Skin of body (tissue), 1 donor: ENCODE measurements at regions not wholly inside any gene's neighbourhood (a gene's known extent, or its start where the extent isn't known, plus 50 kb on each side); places are given as distances from the start of the nearest gene placed in this dataset.

Experiments
- DNase-seq: peaks from one replicate; lab custom pipeline; 2025; lab: John Stamatoyannopoulos, UW

DNA sequence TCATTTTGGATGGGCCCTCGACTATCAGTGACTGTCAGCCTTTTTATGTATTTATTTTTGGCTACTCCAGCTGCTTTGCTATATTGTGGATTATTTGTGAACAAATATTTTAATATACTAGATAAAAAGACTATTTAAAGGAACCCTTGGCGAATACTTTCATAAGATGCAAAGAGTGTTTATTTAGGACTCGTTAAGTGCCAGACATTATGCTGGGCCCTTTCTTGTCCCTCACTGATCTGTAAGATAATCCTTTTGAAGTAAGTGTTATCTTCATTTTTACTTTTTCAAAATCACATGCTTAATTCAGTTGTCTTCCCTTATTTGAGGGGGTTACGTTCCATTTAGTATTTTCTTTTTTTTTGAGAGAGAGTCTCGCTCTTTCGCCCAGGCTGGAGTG is 376.8 kb upstream of the C2CD4B start:
- DNase-seq: no peak

GRCh38 chr15:62544446-62544845 is 379.4 kb upstream of the C2CD4B start:
- DNase-seq: no peak

GRCh38 chr15:62545467-62546227 is 380.6 kb upstream of the C2CD4B start:
- DNase-seq: peak; percentile 75

- peak; percentile 12 for DNase-seq
Observed at GRCh38 chr15:62546628-62547027, 381.5 kb upstream of the C2CD4B start.

GRCh38 chr15:62547584-62547983 is 382.5 kb upstream of the C2CD4B start:
- no peak for DNase-seq

DNA sequence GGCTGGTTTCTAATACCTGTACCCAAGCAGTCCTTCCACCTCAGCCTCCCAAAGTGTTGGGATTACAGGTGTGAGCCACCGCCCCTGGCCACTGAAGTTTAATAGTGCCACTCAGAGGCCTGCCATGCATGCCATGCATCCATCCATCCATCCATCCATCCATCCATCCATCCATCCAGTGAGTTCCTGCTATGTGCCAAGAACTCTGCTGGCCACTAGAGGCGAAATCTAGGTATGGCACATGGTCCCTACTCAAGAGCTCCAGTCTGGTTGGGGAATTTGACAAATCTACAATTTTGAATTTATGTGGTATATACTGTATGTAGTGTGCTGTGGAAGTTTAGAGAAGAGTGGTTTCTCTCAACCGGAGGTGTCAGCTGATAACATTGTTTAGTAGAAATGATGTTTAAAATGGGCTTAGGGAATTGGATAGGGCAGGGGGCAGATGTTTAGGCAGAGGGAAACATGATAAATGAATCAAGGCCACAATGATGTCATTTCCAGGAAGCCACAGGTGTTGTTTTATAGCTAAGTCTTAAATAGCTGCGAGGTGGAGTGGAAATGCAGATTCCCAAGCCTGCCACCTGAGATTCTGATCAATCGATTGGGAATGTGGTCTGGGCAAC is 384.4 kb upstream of the C2CD4B start:
- DNase-seq: no peak

DNA sequence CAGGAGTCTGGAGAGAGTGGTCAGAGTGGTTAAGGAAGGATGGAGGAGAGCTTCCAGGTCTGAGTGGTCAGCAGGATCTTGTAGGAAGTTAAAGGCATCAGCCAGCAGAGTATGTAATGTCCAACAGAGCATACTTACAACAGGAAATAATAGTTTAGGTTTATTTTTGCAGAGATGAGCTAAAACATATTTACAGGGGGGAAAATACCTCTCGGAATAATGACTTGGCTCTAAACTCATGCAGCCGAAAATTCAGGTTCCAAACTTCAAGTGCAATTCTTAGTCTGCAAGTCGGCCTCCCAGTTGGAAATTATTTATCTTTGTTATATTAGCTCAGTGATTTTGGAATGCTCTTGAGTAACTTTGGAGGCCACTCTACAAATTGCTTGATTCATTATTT is 385.0 kb upstream of the C2CD4B start:
- peak; percentile 14 for DNase-seq

GRCh38 chr15:62552444-62552843 is 387.4 kb upstream of the C2CD4B start:
- DNase-seq: no peak

- no peak for DNase-seq
Observed at GRCh38 chr15:62553911-62554563, 389.0 kb upstream of the C2CD4B start.

- no peak for DNase-seq
Observed at GRCh38 chr15:62558640-62559380, 393.7 kb upstream of the C2CD4B start.

GRCh38 chr15:62559381-62559733 is 394.3 kb upstream of the C2CD4B start:
- no peak for DNase-seq

DNA sequence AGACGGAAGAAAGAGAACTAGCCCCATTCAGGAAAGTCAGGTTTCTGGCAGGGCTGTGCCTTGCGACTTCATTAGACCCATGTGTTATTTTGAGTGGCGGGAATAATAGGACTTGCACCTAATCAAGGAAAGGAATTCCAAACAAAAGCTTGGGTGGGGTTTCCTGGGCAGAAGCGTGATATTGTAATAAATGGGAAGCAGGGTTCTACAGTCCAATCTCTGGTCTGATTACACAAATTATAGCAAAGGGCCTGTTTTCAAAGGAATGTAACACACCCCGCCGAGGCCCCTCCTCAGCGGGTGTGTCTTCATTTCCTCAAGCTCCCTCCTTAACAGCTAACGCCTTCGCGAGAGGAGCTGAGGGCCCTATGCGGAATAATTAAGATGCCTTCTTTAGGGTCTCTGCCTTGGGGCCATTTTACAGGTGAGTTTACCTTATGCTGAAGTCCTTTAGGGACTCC is 396.0 kb upstream of the C2CD4B start:
- DNase-seq: no peak

GRCh38 chr15:62561571-62561970 is 396.5 kb upstream of the C2CD4B start:
- DNase-seq: no peak

- DNase-seq: no peak
Observed at GRCh38 chr15:62564886-62565633, 400.0 kb upstream of the C2CD4B start.

DNA sequence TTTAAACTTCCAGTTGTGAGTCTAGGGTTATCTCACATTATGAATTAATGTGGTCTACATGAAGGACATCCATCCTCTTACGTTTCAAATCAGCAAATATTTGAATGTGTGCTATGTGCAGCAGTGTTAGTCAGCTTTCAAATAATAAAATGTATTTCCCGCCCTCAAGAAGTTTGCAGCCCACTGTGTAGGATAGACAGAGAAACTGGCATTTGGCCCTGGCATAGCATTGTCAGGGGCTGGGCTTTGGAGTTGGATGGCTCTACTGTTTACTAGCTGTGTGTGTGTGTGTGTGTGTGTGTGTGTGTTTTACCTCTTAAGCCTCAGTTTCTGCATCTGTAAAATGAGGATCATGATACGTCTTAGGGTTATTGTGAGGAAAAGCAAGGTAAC is 400.5 kb upstream of the C2CD4B start:
- DNase-seq: no peak

DNA sequence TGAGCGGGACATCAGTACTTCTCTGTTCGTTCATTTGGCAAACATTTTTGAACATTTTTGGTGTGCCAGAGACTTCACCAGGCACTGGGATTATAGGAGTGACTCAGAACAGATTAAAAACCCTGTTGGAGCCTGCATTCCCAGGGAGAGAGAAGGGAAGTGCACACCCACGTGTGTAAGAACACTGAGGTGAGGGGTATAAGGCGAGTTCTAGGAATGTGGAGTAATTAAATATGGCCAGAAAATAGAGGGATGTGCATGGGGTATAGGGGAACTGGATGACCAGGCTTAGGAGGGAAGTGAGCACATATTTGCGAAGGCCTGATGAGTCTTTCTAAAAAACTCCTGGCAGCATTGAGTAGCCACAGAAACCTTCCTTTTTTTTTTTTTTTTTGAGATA is 401.2 kb upstream of the C2CD4B start:
- no peak for DNase-seq

- no peak for DNase-seq
Observed at GRCh38 chr15:62567501-62567900, 402.4 kb upstream of the C2CD4B start.

DNA sequence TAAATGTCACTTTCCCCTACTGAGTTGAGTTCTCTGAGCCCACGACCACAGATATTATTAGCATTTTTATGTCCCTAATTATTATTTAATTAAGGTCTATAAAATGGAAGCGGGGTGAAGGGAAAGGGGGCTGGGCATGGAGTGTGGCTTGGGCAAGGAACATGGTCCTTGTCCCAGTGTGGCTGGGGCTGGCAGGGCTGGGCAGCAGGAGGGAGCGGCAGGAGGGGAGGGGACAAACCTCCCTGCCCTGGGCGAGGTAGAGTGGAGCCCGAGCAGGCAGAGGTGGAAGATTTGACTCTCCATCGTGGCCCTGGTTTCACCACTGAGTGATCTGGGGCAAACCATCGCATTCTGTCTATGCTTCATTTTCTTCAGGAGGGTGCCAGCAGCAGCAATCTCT is 402.9 kb upstream of the C2CD4B start:
- no peak for DNase-seq

DNA sequence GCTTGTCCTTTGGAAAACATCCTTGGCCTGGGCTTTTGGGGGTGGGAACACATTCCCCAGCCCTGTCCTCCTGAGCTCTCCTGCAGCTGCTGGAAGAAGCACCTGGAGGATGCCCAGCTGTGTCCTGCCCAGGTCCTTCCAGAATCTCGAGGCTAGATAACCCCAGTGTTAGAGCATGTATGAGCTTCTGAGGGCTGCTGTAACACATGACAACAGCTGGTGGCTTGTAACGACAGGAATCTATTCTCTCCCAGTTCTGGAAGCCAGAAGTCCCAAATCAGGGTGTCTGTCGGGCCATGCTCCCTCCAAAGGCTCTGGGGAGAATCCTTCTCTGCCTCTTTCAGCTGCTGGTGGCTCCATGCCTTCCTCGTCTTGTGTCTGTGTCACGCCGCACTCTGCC is 403.6 kb upstream of the C2CD4B start:
- no peak for DNase-seq

- no peak for DNase-seq
Observed at GRCh38 chr15:62569460-62570404, 404.6 kb upstream of the C2CD4B start.
